ENCODE measurements at regions not wholly inside any gene's neighbourhood (a gene's known extent, or its start where the extent isn't known, plus 50 kb on each side); places are given as distances from the start of the nearest gene placed in this dataset.

GRCh38 chr4:104964410-104965175 lies 182.1 kb upstream of the TET2 start:
- DNase-seq (ENCODE audit: low read depth in 2 of 2), result no peak

DNA sequence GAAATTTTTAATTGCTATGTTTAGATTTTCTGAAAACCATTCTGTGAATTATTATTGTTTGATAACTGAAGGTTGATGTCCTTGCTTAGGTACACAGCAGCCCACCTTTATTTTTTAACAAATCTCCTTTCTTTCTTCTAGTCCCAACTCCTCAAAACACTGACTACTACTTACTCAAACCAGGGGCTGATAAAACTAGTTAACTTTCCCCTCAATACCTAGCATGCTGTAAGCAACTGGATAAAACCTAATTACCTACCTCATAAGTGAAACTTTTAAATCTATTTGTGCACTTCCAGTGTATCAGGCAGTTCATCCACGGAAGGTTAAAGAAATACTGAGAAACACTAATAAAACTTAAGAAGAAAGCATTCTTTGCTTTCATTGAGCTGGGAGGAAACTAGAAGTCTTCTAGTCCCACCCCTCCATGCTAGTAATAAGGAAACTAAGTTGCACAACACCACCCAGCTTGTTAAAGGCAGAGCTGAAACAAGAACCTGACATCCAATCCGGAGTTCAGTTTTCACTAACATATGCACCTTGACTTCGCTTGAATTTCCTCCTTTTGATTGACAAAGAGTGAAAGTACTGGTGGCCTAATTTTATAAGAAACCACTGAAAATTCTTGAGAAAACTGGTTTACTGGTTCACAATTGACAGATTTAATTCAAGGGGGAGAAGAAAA lies 180.2 kb upstream of the TET2 start:
- DNase-seq (ENCODE audit: low read depth in 2 of 2), result no peak

DNA sequence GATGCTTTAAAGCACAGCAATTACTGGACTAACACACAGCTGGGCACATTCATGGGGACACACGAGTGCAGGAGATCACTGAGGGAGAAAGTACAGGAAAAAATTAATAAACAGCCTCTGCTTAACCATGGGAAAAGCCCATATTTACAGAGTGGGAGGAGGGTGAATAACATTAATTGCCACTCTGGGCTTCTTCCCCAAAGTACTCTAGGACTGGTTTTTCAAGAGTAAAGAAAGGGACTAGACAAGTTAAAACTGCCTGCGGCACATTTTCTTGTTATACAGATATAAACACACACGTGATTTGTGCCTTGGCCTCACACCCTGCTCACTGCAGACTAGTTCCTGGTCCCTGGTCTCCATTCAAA lies 179.7 kb upstream of the TET2 start:
- no peak for DNase-seq (ENCODE audit: low read depth in 2 of 2)

GRCh38 chr4:104969394-104970082 lies 177.1 kb upstream of the TET2 start:
- no peak for DNase-seq (ENCODE audit: low read depth in 2 of 2)

GRCh38 chr4:104971462-104971861 lies 175.2 kb upstream of the TET2 start:
- no peak for DNase-seq (ENCODE audit: low read depth in 2 of 2)

- DNase-seq (ENCODE audit: low read depth in 2 of 2), result no peak
Measured at GRCh38 chr4:104973708-104974107, 173.0 kb upstream of the TET2 start.

- DNase-seq (ENCODE audit: low read depth in 2 of 2), result no peak
Measured at GRCh38 chr4:104975617-104976016, 171.1 kb upstream of the TET2 start.

- DNase-seq (ENCODE audit: low read depth in 2 of 2), result no peak
Measured at GRCh38 chr4:104976262-104976661, 170.4 kb upstream of the TET2 start.

DNA sequence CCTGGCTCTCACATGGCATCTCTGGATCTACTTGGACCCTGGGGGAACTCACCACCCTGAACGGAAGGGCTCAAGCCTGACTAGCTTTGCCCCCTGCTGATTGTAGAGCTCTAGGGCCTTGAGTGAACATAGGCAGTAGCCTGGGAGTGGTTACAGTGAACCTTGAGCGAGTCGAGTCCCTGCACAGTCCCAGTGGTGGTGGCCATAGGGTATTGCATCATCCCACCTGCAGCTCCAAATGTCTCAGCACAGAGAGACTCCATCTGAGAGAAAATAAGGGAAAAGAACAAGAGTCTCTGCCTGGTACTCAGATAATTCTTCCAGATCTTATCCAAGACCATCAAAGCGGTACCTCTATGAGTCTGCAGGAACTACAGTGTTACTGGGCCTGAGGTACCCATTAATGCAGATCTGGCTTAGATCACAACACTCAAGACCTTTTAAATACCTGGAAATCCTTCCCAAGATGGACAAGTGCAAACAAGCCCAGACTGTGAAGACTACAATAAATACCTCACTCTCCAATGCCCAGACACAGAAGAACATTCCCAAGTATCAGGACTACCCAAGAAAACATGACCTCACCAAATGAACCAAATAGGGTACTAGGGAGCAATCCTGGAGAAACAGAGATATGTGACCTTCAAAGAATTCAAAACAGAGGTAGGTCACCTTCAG lies 167.5 kb upstream of the TET2 start:
- DNase-seq (ENCODE audit: low read depth in 2 of 2), result no peak

- no peak for DNase-seq (ENCODE audit: low read depth in 2 of 2)
Measured at GRCh38 chr4:104983615-104984179, 163.0 kb upstream of the TET2 start.

DNA sequence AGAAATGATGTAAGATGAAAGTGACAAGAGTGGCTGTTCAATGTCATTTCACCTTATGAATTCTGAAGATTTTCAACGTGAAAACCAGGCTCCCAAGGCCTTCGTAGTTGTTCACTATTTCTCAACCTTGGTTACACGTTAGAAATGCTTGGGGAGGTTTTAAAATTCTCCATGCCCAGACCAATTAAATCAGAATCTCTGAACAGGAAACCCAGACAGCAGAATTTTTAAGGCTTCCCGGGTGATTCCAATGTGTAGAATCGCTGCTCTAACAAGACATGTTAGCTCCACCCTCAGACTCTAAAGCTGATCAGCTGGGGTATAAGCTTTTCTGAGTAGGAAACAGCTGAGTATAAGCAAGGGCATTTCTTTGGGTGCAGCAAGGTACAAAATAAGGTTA lies 160.4 kb upstream of the TET2 start:
- no peak for DNase-seq (ENCODE audit: low read depth in 2 of 2)

GRCh38 chr4:104989371-104989770 lies 157.3 kb upstream of the TET2 start:
- no peak for DNase-seq (ENCODE audit: low read depth in 2 of 2)

DNA sequence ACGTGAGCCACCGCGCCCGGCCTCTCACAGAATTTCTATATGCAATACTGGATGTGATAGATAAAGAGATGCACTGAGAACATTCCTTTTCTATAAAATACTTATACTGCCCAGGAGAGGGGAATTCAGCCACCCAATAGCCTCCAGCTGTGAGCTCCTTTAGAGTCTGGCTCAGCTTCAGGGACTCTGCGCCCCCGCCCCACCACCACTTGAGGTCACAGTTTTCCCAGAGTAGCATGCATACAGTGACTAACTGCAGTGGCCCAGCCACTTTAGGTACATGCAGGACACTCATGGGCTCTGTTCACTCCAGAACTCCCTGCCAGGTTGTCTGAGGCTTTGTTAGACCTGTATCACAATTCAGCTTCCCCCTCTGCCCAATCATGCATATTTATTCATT lies 144.4 kb upstream of the TET2 start:
- no peak for DNase-seq (ENCODE audit: low read depth in 2 of 2)

DNA sequence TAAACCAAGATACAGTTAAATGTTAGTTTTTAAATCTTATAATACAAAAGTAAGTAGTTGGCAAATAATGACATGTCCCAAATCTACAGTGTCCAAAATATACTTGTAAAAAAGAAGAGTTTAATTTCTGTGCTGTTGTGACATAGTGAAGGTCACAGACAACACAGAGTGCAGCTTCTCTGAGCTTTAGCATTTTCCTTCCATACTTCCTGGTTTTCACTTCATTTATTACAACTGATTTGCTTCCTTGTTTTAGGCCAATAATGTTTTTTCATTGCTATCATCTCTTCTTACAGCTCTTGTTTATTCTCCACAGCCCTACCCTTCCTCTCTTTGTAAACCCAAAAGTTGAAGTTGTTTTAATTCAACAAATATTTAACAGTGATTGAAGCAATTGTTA lies 132.4 kb upstream of the TET2 start:
- DNase-seq (ENCODE audit: low read depth in 2 of 2), result no peak

- DNase-seq (ENCODE audit: low read depth in 2 of 2), result no peak
Measured at GRCh38 chr4:105014635-105015034, 132.0 kb upstream of the TET2 start.

- no peak for DNase-seq (ENCODE audit: low read depth in 2 of 2)
Measured at GRCh38 chr4:105015750-105016149, 130.9 kb upstream of the TET2 start.

DNA sequence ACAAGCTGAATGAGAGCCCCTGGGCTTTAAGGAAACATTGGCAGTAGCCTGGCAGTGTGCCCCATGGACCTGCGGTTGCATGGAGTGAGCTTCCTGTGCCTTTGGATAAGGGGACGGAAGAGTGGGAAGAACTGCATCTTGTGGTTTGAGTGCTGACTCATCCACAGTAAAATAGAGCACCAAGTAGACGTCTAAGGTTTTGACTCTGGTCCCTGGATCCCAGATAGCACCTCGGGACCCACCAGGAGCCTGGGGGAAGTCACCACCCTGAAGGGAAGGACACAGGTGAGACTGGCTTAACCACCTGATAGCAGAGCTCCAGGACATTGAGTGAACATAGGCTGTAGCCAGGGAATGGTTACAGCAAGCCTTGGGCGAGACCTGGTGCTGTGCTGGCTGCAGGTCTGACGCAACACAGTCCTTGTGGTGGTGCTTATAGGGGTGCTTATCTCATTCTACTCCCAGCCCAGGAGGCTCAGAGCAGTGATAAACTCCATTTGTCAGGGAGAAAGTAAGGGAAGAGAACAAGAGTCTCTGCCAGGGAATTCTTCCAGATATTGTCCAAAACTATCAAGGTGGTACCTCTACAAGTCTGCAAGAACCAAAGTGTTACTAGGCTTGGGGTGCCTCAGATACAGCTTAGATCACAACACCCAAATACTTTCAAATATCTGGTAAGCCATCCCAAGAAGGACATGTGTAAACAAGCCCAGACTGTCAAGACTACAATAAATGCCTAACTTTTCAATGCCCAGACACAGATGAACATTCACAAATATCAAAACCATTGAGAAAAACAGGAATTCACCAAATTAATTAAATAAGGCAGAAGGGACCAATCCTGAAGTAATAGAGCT lies 123.6 kb upstream of the TET2 start:
- DNase-seq (ENCODE audit: low read depth in 2 of 2), result no peak

DNA sequence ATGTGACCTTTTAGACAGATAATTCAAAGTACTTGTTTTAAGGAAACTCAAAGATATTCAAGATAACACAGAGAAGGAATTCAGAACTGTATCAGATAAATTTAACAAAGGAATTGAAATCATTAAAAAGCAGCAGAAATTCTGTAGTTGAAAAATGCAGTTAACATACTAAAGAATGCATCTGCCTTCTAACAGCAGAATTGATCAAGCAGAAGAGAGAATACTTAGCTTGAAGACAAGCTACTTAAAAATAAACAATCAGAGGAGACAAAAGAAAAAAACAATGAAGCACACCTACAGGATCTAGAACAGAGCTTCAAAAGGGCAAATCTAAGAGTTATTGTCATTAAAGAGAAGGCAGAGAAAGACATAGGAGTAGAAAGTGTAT lies 123.0 kb upstream of the TET2 start:
- DNase-seq (ENCODE audit: low read depth in 2 of 2), result no peak

DNA sequence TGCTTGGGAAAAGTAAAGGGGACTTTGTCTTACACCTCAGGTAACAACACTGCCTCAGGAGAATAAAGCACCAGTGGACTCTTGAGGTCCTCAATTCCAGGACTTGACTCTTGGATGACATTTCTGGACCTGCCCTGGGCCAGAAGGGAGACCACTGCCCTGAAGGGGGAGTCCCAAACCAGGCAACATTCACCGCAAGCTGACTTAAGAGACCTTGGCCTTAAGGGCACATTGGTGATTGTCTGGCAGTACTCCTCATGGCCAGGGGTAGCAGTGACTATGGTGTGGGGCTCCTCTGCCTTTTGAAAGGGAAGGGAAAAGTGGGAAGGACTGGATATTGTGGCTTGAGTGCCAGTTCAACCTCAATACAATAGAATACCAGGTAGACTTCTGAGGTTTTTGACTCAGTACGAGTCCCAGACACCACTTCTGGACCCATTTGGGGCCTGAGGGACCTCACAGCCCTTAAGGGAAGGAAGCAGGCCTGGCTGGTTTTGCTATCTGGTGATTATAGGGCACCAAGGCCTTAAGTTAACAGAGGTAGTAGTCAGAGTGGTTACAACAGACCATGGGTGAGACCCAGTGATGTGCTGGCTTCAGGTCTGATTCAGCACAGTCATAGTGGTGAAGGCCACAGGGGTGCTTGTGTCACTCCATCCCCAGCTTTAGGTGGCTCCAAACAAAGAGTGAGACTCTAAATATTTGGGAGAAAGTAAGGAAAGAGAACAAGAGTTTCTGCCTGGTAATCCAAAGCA lies 121.2 kb upstream of the TET2 start:
- DNase-seq (ENCODE audit: low read depth in 2 of 2), result no peak

GRCh38 chr4:105036991-105037390 lies 109.7 kb upstream of the TET2 start:
- no peak for DNase-seq (ENCODE audit: low read depth in 2 of 2)

All from activated CD8-positive, alpha-beta memory T cell treated with anti-CD3 and anti-CD28 coated beads for 4 hours (primary cell).